ENCODE measurements at regions not wholly inside any gene's neighbourhood (a gene's known extent, or its start where the extent isn't known, plus 50 kb on each side); places are given as distances from the start of the nearest gene placed in this dataset.

GRCh38 chr1:5660141-5660935 lies 331.9 kb downstream of the NPHP4 start:
- peak; percentile 66 for DNase-seq (ENCODE audit: low spot score)

GRCh38 chr1:5659606-5660005 lies 332.6 kb downstream of the NPHP4 start:
- DNase-seq (ENCODE audit: low spot score) = no peak

- DNase-seq (ENCODE audit: low spot score) = no peak
These were observed 333.6 kb downstream of the NPHP4 start for GRCh38 chr1:5658340-5659316.

- DNase-seq (ENCODE audit: low spot score) = peak; percentile 62
These were observed 340.0 kb downstream of the NPHP4 start for GRCh38 chr1:5651964-5652821.

GRCh38 chr1:5651473-5651872 lies 340.8 kb downstream of the NPHP4 start:
- no peak for DNase-seq (ENCODE audit: low spot score)

GRCh38 chr1:5651027-5651410 lies 341.2 kb downstream of the NPHP4 start:
- DNase-seq (ENCODE audit: low spot score) = no peak

- no peak for DNase-seq (ENCODE audit: low spot score)
These were observed 341.8 kb downstream of the NPHP4 start for GRCh38 chr1:5650283-5651026.

- DNase-seq (ENCODE audit: low spot score) = no peak
These were observed 342.4 kb downstream of the NPHP4 start for GRCh38 chr1:5649795-5650194.

GRCh38 chr1:5649166-5649551 lies 343.1 kb downstream of the NPHP4 start:
- no peak for DNase-seq (ENCODE audit: low spot score)

- no peak for DNase-seq (ENCODE audit: low spot score)
These were observed 343.6 kb downstream of the NPHP4 start for GRCh38 chr1:5648410-5649165.

GRCh38 chr1:5647234-5647633 lies 345.0 kb downstream of the NPHP4 start:
- DNase-seq (ENCODE audit: low spot score) = no peak

- no peak for DNase-seq (ENCODE audit: low spot score)
These were observed 345.6 kb downstream of the NPHP4 start for GRCh38 chr1:5646486-5647149.

- DNase-seq (ENCODE audit: low spot score) = no peak
These were observed 346.3 kb downstream of the NPHP4 start for GRCh38 chr1:5645929-5646328.

- no peak for DNase-seq (ENCODE audit: low spot score)
These were observed 347.2 kb downstream of the NPHP4 start for GRCh38 chr1:5645135-5645399.

- DNase-seq (ENCODE audit: low spot score) = no peak
These were observed 347.7 kb downstream of the NPHP4 start for GRCh38 chr1:5644281-5645134.

- no peak for DNase-seq (ENCODE audit: low spot score)
These were observed 348.7 kb downstream of the NPHP4 start for GRCh38 chr1:5643360-5644107.

- no peak for DNase-seq (ENCODE audit: low spot score)
These were observed 351.4 kb downstream of the NPHP4 start for GRCh38 chr1:5640845-5641244.

- DNase-seq (ENCODE audit: low spot score) = no peak
These were observed 353.0 kb downstream of the NPHP4 start for GRCh38 chr1:5639106-5639722.

Data from ureter (tissue), 1 donor.